Glomerular endothelial cell (primary cell): ENCODE measurements at regions not wholly inside any gene's neighbourhood (a gene's known extent, or its start where the extent isn't known, plus 50 kb on each side); places are given as distances from the start of the nearest gene placed in this dataset.
"Not testable (repeated sequence)": the region's sequence is repeated elsewhere in the genome, so short reads cannot be mapped to it uniquely, and the experiment has no call there.

Experiments
- DNase-seq: peaks from one replicate; pipeline ENCODE4 v3.0.0-alpha.2; 2011; ENCODE audit warnings: low read depth, low spot score; ENCODE audit errors: extremely low read depth

DNA sequence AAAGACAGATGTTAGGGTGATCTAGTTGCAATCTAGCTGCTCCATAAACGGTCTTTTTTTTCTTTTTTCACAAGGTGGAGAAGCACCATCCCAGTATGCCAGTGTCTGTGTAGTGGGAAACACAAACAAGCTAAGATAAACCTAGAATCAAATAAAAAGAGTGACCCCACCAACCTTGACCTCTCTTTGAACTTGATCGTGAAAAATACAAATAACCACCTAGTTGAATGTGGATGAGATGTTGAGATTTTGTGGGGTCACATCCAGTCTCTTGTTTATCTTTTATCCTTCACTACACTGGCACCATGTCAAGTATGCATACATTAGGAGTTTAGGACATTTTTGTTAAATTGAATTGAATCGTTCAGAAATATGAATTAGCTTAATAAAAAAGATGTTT is 194.6 kb upstream of the EYA4 start:
- DNase-seq = no peak

DNA sequence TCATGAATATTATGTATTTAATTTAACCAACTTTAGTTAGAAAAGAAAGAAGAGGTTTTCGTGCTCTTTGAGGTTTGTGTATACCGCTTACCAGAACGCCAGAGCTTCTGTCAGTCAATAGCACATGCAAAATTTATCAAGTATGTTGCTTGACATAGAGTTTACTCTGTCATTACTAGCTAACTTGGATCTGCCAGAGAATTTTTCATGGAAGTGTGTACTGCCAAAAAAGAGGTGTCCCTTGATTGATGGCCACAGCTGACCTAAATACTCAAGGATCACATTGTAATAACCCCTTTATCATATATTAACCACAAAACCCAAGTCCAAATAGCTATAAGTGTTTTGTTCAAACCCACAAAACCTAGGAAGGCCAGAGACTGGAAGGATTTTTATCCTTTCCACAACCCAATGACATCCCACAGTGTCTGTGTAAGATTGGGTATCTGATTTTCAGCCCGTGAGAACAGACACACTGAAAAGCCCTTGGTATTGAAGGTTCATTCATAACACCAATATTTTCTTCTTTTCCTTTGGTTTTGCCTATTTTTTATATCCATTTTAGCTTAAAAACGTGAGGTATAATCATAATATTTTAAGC is 194.0 kb upstream of the EYA4 start:
- no peak for DNase-seq

DNA sequence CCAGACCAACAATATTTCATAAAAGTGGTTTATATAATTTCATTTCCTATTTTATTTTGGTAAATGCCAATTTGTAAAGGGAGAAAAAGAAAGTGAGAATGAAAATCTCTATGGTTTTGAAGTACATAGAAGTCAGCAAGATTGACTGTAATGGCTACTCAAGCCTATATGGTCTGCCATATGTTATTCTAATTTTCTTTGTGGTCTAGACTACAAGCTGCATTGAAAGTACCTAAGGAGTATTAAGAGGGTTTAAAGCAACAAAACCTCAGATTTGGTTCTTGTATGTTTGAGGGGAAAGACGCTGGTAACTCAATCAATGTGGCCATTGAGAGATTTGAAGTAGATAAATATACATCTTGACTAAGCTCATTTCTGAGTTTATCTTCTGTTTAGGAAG is 193.5 kb upstream of the EYA4 start:
- DNase-seq = no peak

DNA sequence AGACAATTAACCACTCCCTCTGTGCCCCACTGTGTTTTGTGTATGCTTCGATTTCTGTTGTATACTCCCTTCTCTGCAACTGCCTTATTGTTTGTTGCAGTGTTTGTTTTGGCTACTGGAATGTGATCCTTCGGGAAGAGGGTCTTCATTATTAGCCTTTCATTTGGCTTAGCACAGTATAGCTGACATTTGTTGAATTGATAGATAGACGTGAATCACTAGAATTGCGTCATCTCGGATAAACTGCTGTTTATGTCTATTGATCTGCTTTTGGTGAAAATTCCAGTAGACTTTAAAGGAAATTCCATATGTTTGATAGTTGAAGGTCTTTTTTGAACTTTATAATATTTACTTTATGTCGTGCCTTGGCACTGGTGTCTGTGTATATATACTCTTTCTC is 189.9 kb upstream of the EYA4 start:
- no peak for DNase-seq

DNA sequence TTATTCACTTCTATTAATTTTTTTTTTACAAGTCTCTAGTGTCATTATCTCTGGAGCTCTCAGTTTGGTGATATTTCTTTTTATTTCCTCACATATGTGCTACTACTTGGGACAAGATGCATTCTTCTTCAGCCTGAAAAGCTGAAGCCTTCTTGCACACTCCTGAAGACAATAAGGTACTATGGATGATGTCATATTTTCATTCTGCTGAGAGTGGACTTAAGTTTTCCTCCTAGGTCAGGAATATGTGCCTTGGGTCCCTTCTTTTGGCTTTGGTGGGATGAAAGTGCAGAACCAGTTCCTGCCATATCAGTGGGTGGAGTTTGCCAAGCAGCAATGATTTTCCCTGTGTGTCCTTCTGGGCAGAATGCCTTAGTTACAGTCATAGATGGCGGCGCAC is 188.7 kb upstream of the EYA4 start:
- no peak for DNase-seq

DNA sequence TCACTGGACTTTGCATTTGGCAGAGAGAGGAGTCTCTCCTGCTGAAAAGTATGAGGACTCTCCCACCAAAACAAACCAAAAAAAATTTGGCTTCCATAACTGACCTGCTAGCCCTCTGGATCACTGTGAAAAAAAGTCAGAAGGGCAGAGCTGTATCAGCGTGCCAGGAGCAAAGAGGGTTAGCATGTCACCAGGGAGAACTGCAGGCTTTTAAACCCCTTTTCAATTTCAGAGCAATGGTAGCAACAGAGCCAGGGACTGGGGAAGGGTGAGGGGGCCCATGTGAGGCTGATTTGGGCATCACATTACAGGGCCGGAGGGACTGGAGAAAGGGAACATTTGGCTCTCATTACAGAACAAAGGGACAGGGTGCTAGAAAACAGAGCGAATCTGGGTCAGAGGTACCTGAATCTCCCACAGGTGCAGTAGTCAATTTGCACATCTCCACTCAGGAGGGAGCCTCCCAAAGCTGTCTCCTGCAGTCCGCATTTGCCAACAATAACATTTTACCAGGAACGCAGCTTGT is 185.7 kb upstream of the EYA4 start:
- no peak for DNase-seq

DNA sequence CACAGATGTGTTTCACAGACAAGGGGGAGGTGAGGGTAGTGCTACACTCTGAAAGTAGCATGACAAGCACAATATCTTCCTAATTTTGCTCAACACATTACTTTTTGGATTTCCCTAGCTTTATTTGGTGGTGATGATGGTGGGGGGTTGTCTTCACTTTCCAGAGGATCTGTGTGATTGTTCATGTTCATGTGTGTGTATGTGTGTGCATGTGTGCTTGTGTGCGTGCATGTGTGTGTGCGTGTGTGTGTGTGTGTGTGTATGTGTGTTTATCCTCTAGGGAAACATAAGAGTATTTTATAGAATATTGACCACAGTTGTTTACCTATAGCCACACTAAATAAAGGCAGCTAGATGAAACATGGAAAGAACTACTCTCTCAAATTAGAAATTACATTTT is 183.8 kb upstream of the EYA4 start:
- no peak for DNase-seq

DNA sequence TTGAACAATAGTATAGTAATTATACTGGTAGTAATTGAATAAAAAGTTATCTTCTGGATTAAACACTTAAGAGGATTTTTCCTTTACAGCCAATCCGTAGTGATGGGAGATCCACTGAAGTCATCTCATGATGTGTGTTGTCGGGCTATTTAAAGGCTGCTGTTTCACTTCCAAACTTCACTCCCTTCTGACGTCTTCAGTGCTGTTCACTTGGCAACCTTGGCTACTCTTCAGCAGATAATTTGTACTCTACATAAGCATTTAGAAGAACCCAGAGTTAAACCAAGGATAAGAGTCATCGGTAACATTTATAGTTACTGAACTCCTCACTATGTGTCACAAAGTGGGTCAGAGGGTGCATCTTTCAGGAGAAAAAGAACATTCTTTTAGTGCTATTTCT is 179.1 kb upstream of the EYA4 start:
- DNase-seq = no peak

DNA sequence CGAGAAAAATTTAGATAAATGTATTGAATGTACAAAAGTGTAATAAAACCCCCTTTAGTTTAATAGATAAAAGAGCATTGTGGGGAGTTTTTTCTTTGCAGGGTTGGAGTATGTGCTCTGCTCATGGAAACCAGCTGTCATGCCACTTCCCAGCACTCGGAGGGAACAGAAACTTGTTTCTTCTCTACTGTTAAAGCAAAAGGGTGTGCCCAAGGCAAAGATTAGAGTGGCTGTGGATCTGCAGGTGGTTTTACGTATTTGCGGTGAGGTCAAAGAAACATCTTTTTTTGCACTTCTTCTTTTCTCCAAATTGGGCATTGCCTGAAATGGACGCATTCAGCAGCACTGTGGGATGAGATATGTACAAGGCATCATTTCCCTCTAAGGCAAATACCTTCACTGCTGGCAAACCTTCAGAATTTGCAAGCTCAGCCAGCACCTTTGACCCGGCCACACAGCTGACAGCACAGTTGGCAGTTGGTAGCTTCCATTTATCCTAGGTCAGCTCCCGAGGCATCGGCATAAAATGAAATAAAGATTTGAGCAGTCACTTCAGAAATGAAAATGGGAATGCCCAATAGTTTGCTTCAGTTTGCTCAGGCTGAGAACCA is 178.4 kb upstream of the EYA4 start:
- DNase-seq = no peak

DNA sequence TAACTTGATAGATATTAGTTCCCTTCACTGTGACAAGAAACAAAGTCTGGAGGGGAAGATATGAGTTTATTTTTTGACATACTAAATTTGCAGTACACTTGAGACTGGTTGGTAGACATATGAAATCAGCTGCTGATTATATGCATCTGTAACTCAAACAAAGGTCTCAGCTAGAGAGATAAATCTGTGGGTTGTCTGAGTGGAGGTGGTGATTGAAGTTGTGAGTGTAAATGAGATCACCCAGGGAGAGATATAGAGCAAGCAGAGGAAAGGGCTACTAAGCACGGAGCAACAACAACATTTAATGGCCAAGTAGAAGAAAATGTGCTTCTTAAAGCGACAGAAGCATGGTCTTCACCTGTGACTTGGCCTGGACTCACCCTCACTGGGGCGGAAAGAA is 173.2 kb upstream of the EYA4 start:
- no peak for DNase-seq

DNA sequence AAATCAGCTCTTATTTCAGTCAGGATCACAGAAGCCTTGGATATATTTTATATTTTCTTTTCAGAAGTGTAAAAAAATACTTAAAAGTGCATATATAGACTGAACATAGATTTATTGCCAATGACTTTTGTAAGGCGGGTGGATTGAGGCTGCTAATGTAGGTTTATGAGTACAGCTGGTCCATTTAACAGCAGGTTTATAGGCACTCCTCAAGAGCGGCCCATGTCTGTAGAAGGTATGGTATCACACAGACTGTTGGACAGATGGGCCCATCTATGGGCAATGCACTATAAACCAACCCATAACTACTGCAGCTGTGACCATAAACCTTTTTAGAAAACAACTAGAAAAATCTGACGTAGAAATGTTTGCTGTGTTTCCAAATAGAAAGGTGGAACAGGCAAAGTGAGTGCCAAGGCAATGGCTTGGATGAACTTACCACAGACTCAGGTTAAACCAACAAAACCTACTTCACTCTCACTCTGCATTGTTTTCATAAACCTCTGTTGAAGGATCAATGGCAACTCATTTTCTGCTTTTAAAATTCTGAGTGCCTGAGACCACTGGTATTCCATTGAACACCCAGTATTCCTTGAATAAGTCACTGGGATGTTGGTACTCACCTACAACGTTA is 170.6 kb upstream of the EYA4 start:
- no peak for DNase-seq

DNA sequence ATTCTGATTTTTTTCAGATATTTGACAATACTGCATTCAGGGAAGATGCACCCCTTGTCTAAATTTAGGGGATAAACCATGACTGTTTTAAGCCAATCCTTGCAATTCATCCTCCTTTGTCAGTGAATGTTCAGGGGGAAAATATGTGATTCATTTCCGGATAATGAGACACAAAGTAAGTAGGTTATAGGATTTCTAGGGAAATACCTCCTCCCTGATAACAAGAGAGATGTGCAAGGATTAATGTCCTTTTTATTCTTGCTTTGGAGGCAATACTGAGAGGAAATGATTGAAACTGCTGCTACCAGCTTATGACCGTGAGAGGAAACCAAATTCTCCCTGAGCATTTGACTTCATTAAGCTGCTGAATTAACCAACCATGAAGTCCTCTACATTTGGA is 161.3 kb upstream of the EYA4 start:
- DNase-seq = no peak

DNA sequence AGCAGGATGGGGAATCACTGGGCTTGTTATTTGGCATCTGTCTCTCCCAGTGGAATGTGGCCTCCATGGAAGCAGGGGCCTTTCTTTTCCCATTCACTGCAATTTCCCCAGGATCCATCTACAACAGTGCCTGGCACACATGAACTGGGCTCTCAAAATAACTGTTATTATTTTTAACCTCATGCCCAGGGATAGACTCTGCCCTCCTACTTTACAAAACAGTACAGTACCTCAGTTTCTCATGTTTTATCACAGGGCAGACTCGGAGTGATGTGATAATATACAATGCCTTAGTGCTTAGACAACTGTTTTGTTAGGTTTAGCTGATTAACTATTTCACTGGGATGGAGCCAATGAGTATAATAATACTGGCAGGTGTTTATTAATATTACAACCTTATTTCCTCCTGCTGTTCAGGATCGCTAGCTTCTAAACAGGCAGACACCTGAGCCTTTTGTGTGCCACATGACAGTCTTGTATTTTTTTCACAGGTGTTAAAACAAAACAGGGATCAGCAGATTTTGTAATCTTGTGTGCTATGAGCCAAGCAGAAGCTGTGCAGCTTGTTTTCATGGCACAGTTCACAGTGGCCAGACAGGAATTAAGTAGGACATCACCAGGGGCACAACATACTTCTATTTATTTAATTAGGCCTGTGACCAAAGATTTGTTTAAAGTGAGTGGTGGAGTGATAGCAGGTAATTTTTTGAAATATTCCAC is 157.7 kb upstream of the EYA4 start:
- no peak for DNase-seq

DNA sequence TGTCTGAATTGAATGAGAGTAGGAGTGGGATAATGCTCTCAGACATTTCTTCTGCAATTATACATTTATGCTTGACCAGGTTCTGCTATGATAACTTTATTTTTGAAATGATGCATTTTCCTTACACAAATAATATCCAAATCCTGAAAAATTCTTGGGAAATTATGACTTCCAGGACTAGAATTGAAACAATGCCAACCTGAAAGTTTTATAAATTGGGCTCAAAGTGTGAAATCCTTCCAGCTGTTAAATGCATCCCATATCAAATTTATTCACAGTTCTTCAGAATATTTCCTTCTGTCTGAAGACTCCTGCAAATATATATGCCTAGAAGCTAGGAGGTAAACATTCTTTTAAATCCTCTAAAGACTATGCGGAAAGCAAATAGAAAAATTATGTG is 155.7 kb upstream of the EYA4 start:
- no peak for DNase-seq

DNA sequence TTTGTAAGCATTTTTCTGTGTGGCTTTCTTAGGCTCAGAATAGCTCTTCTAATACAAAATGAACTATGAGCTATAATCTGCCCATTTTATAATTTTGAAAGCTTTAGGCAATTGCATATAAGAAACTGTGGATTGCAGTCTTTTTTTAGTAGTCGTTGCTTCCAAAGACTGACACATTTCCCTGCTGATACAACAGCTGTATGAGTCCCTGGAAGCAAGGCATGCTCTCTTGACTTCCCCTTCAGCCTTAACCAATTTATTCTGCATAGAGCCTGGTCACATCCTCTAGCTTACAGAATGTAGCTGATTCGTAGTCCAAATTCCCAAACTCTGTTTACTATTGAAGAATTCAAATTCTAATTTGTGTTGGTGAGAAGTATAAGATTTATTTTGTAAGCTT is 155.3 kb upstream of the EYA4 start:
- no peak for DNase-seq

DNA sequence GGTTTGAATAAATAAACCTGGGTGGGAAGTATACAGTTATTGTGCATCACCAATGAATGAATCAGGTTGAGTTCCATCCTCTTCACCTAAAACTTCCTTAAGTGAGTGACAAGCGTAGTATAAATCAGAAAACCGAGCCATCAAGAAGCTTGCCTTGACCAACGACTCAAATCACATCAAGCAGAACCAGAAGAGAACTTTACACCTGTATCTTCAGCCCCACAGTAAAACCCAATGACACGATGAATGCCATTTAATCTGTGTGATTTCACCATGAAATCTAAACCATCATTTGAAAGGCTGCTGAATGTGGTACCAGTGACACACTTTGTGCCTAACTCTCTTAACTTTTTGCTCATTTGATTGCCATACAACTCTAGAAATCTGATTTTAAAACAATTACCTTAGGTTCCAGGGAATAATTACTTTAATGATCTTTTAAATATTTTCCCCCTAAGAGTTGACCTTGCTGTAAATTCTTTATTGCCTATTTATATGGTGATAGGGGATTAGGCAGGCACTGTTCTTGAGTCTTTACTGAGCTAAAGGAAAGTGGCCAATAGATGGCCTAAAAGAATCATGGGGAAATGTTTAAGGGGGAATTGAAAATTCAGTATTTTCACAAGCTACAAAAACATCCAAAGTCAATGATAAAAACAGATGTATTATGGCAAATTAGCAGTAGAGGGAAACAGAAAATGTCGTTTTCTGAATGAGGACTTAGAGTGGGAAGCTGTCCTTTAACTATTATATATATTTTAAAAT is 152.0 kb upstream of the EYA4 start:
- no peak for DNase-seq

DNA sequence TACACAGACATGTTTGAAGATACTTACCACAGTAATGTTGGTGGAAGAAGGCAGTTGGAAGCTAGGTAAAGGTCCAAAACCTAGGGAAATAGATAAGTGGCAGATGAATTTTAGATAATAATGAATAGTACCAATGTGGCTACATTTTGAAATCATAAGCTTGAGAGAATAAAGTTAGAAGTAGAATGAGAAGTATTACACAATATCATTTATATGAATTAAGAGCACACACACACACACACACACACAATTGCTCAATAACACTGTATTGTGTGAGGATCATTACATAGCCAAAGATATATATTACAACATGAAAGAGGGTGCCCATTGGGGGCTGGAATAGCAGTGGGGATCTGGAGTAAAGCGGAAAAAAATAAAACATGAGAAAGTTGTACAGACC is 149.0 kb upstream of the EYA4 start:
- DNase-seq = no peak

DNA sequence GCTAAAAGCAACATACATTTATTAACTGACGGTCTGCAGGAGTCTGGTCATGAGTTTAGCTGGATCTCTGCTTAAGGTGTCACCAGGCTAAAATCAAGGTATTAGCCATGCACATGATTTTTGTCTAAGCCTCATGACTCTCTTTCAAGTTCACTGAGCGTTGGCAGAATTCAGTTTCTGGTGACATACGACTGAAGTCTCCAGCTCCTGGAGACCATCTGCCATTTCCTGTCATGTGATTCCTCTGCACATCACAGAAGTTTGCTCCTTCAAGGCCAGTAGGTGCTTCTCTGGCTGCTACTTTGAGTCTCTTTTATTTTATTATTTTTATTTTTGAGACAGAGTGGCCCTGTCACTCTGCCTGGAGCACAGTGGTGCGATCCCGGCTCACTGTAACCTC is 148.4 kb upstream of the EYA4 start:
- DNase-seq = no peak

DNA sequence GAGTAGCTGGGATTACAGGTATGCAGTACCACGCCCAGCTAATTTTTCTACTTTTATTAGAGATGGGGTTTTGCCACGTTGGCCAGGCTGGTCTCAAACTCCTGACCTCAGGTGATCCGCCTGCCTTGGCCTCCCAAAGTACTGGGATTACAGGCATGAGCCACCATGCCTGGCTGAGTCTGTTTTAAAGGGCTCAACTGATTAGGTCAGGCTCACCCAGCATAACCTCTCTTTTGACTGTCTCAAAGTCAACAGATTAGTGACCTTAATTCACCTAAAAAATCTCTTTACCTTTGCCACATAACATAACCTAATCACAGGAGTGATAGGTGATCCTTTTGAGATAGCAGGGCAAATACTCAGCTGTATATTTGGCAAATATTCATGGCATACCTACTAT is 147.9 kb upstream of the EYA4 start:
- not testable (repeated sequence) for DNase-seq

DNA sequence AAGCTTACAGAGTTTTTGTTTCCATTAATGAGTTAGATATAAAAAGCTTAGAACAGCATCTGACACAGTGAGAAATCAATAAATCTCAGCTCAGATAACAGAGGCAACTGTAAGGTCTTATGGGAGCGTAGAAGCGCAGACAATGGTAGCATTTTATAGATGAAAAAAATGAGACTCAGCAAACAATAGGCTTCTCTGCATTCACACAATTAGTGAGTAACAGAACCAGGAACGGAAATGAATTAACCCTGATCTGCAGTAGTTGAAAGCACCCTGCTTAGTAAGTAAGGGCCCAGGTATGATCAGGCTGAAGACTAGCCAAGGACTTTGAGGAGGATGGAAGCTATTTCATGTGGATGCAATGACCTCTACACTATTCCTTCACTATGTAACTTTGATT is 147.2 kb upstream of the EYA4 start:
- no peak for DNase-seq

DNA sequence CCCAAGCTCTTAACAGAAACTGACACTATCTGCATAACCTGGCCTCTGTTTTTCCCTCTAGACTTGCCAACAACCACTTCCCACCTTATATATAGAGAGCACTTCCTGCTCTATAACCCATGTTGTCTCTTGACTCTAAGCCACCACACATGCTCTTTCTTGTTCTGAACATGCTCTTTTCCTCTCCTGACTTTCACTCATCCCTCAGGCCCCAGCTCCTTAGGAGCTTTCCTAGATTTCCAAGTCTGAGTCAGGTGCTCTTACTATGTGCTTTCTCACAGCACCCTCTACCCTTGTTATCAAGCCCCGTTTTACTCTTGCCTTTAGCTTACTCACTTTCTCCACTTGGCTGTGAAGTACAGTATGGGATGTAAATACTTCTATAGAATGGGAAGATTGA is 143.9 kb upstream of the EYA4 start:
- DNase-seq = no peak
